ENCODE measurements at regions not wholly inside any gene's neighbourhood (a gene's known extent, or its start where the extent isn't known, plus 50 kb on each side); places are given as distances from the start of the nearest gene placed in this dataset.

GRCh38 chr5:123771715-123772114 is 259.7 kb downstream of the CSNK1G3 start:
- H3K36me3 ChIP-seq, result no peaks in the 10 kb centered on the region
- no peaks in the 10 kb centered on the region for H3K4me1 ChIP-seq
- no peak for DNase-seq (ENCODE audit: low spot score in 2 of 2)
- no peaks in the 10 kb centered on the region for H3K27me3 ChIP-seq
- no peak overlapping the region for H3K4me3 ChIP-seq
- H3K27ac ChIP-seq, result no peak overlapping the region
- TF ChIP-seq CTCF (IDR thresholded peaks at IDR 0.05) (no peak), EP300 (IDR thresholded peaks at IDR 0.05) (no peak), POLR2AphosphoS5 (IDR thresholded peaks at IDR 0.05) (no peak), POLR2A (IDR thresholded peaks at IDR 0.05) (no peak)
- peaks cover 17% of the 10 kb centered on the region for H3K9me3 ChIP-seq

GRCh38 chr5:123763201-123763600 is 251.2 kb downstream of the CSNK1G3 start:
- no peak for TF ChIP-seq EP300 (IDR thresholded peaks at IDR 0.05)
- TF ChIP-seq POLR2A (IDR thresholded peaks at IDR 0.05), result no peak
- no peak for TF ChIP-seq CTCF (IDR thresholded peaks at IDR 0.05)
- TF ChIP-seq POLR2AphosphoS5 (IDR thresholded peaks at IDR 0.05), result no peak
- no peaks in the 10 kb centered on the region for H3K27me3 ChIP-seq
- 82% methylated on average over 2 of the region's 2 CpGs for WGBS
- no peak overlapping the region for H3K4me3 ChIP-seq
- H3K36me3 ChIP-seq, result no peaks in the 10 kb centered on the region
- H3K9me3 ChIP-seq, result no peaks in the 10 kb centered on the region
- H3K4me1 ChIP-seq, result no peaks in the 10 kb centered on the region
- no peak overlapping the region for H3K27ac ChIP-seq
- no peak for DNase-seq (ENCODE audit: low spot score in 2 of 2)

GRCh38 chr5:123756816-123757215 is 244.8 kb downstream of the CSNK1G3 start:
- TF ChIP-seq EP300 (IDR thresholded peaks at IDR 0.05), result no peak
- H3K9me3 ChIP-seq, result no peaks in the 10 kb centered on the region
- H3K4me1 ChIP-seq, result peaks cover 16% of the 10 kb centered on the region
- no peak overlapping the region for H3K27ac ChIP-seq
- H3K27me3 ChIP-seq, result no peaks in the 10 kb centered on the region
- no peaks in the 10 kb centered on the region for H3K36me3 ChIP-seq
- no peak overlapping the region for H3K4me3 ChIP-seq
- DNase-seq (ENCODE audit: low spot score in 2 of 2), result no peak

DNA sequence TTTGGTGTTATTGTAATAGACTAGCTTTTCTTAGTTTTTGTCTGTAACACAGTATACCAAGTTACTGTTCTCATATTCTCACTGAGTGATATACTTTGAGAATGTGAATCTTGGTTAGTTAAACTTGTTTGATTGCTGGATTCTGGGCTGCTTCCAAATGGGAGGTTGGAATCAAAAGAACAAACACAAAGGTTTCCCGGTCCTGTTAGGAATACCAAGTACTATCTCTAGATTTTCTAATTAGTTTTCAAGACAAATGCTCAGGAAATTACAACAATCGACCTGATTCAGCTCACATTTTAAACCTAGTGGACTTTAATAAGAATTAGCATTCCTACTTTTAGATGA is 244.3 kb downstream of the CSNK1G3 start:
- Histone ChIP-seq H3K4me3 (no peak overlapping the region), H3K36me3 (no peaks in the 10 kb centered on the region), H3K27ac (no peak overlapping the region), H3K27me3 (no peaks in the 10 kb centered on the region), H3K9me3 (no peaks in the 10 kb centered on the region), H3K4me1 (peaks cover 16% of the 10 kb centered on the region)
- TF ChIP-seq EP300 (IDR thresholded peaks at IDR 0.05), result no peak
- no peak for TF ChIP-seq CTCF (IDR thresholded peaks at IDR 0.05)
- TF ChIP-seq POLR2A (IDR thresholded peaks at IDR 0.05), result no peak
- no peak for TF ChIP-seq POLR2AphosphoS5 (IDR thresholded peaks at IDR 0.05)
- no peak for DNase-seq (ENCODE audit: low spot score in 2 of 2)
- WGBS, result 22% methylated on average over 2 of the region's 2 CpGs

DNA sequence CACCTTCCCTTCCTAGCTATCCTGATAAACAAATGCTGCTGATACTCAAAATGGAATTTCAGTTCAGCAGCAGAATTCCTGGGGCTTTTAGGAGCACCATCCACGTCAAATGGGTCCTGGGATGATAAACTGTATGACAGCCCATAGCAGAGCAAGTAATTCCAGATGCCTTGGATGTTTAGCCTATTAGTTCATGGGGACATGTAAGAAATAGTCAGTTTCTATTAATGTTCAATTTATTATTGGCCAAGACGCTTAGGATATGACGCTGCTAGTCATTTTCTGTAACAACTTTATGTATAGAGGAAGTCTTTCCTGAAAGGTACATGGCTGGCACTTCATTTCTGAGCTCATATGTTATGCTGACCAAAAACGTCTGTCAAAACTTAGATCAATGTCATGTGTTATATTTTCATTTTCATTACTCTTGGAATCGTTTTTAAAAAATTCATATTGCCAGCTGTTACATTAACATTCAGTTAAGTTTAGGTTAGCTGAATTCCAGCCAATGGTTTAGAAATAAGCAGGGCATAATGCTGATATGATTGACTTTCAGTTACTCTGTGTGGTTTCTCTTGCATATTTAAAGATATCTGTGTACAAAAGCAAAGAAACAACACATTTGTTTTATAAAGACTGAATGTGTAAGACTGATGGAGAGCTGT is 243.8 kb downstream of the CSNK1G3 start:
- no peak for DNase-seq (ENCODE audit: low spot score in 2 of 2)
- Histone ChIP-seq H3K36me3 (no peaks in the 10 kb centered on the region), H3K4me3 (no peak overlapping the region), H3K27ac (no peak overlapping the region), H3K4me1 (peaks cover 16% of the 10 kb centered on the region), H3K9me3 (no peaks in the 10 kb centered on the region), H3K27me3 (no peaks in the 10 kb centered on the region)
- 16% methylated on average over 5 of the region's 5 CpGs for WGBS
- TF ChIP-seq EP300 (IDR thresholded peaks at IDR 0.05), result no peak
- TF ChIP-seq POLR2A (IDR thresholded peaks at IDR 0.05), result no peak
- no peak for TF ChIP-seq POLR2AphosphoS5 (IDR thresholded peaks at IDR 0.05)
- no peak for TF ChIP-seq CTCF (IDR thresholded peaks at IDR 0.05)

DNA sequence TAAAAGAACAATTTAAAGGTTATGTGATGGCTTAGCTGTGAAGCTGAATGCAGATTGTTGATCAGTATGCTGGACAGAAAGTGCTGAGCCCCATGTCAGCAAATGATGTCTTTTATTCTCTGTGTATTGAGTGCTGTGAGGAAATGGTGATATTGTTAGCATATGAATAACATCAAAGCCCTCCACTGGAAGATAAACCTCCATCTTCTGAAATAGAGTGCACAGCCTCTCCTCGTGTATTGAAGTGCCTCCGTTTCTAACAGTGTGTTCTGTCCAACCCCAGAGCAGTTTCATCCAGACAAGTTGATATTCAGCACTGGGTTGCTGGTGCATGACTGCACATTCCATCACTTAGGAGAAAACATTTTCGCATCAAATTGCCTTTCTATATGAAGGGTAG is 242.9 kb downstream of the CSNK1G3 start:
- peaks cover 16% of the 10 kb centered on the region for H3K4me1 ChIP-seq
- no peak for DNase-seq (ENCODE audit: low spot score in 2 of 2)
- H3K4me3 ChIP-seq, result no peak overlapping the region
- H3K9me3 ChIP-seq, result no peaks in the 10 kb centered on the region
- no peaks in the 10 kb centered on the region for H3K27me3 ChIP-seq
- TF ChIP-seq CTCF (IDR thresholded peaks at IDR 0.05) (no peak), EP300 (IDR thresholded peaks at IDR 0.05) (no peak), POLR2A (IDR thresholded peaks at IDR 0.05) (no peak)
- 60% methylated on average over 3 of the region's 3 CpGs for WGBS
- H3K27ac ChIP-seq, result no peak overlapping the region
- no peaks in the 10 kb centered on the region for H3K36me3 ChIP-seq
